GM19438 (cell line): ENCODE measurements at regions not wholly inside any gene's neighbourhood (a gene's known extent, or its start where the extent isn't known, plus 50 kb on each side); places are given as distances from the start of the nearest gene placed in this dataset.

Experiments
- ATAC-seq: cut with Tn5 transposase; IDR thresholded peaks from one replicate; pipeline ENCODE4 v1.9.1; 2021; ENCODE audit warnings: low read depth; ENCODE audit not compliant: unreplicated experiment

DNA sequence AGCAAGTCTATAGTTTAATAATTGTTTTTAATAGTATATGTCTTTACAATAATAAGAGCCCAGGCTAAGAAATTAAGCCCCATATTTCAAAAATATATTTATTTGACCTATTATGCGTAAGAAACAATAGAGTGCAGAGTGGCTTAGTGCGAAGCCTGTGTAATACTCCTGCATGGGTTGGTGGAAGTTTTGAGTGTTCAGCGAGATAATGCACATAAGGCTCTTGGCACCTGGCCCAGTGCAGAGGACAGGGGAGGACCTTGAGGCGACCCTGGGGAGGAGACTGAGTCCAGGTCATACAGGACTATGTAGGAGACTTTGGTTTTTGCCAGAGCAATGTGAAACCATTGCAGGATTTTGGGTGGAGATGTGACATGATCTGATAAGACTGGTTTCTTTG lies 132.4 kb upstream of the ST6GAL2 start:
- no peak for ATAC-seq

DNA sequence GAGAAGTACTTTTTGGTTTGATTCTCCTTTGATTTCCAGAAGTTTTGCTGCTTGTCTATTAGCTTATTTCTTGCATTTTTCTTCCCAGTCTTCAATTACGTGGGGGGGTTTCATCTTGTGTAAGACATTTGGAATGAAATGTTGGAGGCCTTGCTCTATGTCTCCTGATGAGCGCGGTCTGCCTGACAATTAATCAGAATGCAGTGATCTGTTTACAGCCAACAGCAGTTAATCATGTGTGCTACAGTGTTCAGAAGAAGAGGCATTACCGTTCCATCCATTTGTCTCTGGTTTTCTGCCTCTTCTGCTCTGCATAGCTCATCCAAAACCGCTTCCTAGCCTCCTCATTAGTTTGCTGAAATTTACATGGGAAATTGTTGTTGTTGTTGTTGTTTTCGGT lies 134.4 kb upstream of the ST6GAL2 start:
- no peak for ATAC-seq

DNA sequence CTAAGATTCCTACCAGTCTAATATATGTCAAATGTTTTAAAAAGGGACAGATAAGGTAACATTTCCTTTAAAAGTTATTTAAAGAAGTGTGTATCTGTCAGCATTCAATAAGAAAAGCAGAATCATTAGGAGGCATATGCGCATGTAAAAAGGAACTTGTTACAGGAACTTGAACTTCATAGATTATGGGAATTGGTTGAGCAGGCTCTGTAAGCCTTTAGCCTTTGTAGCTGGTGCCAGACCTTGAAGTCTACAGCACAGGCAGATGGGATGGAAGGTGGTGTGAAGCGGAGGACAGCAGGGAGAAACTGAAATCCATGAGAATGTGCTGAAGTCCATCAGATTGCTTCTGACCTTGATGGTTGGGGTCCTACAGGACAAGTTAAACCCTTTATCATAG lies 138.3 kb upstream of the ST6GAL2 start:
- ATAC-seq: no peak

DNA sequence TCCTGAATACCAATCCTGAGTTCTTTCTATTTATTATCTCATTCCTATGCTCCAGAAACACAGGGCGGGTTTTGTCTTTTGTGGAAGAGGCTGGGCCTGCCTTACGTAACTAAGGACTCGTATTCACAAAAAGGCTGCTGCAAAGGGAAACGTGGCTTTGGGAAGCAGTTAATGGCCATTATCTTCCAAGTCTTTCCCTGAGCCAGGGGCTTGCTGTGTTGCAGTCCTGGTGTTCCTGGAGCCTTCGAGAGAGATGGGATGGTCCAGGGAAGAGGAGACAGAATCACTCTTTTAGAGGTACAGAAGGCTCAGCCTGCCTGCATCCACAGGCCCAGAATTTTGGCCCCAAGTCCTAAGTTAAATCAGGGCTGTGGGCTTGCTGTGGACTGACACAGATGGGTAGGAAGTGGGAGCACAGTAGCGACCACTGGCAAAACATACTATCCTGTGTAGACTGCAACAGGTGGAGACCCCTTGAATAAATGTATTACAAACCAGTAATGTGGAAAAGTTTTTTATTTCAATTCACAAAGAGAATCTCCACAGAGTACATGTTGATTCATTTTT lies 139.4 kb upstream of the ST6GAL2 start:
- ATAC-seq: no peak

DNA sequence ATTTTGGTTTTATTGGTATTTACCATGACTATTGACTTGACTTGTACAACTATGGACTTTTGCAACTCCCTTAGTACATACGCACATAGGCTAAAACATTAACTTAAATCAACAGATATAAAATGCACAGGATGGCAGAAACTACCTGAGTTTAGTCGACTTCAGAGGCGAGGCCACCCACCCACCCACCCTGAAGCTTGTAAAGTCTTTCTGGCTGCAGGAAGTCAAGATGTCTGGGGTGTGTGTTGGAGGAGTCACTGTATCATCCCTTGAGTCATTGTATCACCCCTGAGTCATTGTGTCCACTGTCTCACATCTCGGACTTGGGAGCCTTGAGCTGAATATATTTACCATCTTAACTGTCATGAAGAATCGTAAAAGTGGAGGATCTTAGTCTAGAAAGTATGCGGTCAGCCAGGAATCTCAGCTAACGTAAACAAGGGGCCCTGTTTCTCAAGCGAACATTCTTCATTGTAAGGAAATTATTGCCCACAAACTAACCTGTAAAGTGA lies 140.0 kb upstream of the ST6GAL2 start:
- no peak for ATAC-seq

DNA sequence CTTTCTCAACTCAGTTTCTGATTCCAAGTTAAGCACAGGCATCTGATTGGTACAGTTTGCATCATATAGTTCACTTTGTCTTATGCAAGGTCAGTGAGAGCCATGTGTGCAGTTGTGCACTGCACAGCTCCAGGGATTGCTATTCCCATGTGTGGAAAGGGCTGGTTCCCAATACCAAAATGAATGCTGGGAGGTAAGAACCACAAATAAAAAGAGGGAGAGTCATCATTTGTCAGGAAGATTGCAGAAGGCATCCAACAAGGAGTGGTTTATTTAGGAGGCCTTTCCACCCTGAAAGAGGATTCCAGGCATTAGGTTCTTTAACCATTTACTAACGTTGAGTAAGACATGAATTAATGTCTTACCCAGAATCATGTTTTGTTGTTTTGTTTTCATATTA lies 141.2 kb upstream of the ST6GAL2 start:
- ATAC-seq: no peak

DNA sequence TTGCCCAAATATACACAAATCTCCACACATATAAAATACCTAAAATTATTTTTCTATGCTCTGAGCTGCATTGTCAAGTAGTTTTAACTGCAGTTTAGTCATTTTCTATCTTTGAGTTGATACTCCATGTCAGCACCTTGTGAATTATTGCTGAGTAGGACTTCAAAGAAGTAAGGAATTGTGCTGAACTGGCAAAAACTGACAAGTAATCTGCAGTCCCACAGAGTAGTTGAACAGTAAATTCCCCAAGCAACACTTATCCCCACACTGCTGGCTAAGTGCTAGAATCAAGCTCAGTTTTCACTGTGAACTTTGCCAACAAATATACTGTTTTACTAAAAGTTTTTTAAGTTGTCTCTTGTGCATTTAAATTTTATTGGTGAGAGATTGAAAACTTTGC lies 141.8 kb upstream of the ST6GAL2 start:
- no peak for ATAC-seq

DNA sequence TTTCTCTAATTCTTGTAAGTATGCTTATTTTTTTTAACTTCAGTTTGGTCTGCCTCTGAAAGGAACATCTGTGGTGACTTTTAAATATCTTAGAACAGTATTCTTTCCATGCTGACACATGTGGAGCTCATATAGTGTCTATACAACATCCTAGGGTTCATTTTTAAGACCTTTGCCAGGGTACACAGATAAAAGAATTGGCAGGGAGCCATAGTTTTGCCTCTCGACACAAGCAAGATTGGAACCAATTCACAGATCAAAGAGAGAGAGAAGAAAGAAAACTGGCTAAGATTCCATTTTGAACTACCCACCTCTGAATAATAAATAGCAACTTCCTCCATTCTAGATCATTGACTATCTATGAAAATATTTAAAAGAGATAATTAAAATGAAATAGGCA lies 142.7 kb upstream of the ST6GAL2 start:
- ATAC-seq: no peak

DNA sequence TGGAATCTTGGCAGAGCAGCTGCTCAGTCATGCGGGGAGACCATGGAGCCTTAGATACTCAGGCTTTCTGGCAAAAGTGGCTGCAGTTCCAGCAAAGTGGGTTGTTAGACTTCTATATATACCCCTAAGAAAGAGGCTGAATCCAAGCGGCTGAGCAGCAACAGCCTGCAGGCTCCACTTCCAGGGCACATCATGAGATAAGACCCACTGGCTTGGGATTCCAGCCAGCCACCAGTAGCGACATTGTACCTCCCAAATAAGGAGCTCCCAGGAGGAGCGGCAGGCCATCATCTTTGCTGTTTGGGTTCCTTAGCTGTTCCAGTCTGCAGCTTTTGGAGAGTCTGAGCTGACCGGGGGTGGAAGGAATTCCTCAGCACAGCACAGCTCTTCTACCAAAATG lies 150.3 kb upstream of the ST6GAL2 start:
- no peak for ATAC-seq

DNA sequence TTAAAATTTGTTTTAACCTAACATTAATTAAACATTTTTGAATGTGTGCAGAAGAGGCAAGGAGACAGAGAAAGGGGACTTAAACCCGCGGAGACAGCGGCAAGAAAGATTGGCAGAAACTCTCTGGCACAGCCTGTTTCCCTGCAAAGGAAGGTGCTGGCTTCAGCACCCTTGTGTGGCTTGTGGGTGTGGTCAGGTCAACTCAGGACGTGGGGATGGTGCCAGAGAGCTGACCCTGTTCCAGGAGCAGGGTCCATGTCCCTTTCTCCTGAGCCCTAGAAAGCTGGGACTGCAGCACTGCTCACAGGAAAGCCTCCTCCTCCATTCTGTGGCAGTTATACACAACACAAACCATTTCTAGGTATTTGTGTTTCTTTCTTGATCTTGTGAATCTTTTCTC lies 176.2 kb upstream of the ST6GAL2 start:
- no peak for ATAC-seq

DNA sequence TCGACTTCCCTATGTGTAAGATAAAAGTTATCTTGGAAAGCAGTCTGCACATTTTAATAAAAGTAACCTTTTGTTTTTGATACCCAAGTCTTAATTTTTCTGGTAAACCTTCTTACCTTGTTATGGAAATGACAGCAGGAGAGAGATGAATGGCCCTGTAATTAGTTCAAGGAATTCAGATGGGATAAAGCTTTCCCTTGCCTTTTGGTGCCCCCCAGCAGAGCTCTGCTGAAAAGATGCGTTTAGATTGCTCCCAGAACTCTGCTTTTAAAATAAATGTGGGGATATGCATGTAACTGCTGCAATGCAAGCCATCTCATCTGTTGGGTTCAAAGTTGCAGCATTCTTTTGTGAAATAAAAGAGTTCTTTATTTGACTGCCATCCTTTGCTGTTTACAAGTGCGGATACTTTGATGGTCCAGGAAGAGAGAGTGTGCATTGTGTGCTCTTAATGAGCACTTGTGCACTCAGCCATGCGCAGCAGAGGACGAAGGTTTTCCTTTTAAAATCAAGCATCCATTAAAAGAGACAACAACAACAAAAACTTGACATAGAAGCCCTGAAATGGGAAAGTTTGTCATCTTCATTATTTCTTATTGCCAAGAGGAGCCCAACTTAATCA lies 176.7 kb upstream of the ST6GAL2 start:
- ATAC-seq: no peak

DNA sequence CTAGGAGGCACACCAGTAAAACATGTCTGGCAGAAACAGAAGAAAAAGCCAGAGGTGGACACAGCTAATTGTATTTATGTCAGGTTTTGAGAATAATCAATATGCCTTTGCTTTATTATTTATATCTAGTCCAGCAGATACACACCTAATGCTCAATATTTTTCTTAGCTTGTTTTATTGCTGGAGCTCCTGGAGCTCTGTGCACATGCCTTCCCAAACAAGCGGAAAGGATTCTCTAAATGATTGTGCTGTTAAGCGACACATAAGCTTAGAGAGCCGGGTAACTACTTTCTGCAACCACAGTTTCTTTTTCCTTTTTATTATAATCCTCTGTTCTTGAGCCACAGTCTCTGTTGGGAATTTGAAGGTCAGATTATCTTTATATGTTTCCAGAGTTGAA lies 177.3 kb upstream of the ST6GAL2 start:
- ATAC-seq: no peak

DNA sequence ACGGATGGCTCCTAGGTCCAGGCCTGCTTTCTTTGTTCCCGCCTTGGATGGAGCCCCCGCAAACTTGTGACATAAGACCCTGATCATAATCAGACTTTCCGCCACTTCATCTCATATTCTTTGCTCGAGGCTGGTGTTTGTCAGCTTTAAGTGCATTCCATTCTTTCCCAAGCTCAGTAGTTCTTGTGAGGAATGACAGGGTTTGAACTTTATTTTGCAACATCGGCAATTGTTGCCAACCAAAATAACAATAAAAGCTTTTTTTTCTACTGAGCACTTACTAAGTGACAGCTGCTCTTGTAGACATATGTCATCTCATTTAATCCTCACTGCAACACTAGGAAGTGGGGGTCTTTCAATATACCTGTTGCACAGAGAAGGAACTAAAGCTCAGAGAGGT lies 178.8 kb upstream of the ST6GAL2 start:
- no peak for ATAC-seq

DNA sequence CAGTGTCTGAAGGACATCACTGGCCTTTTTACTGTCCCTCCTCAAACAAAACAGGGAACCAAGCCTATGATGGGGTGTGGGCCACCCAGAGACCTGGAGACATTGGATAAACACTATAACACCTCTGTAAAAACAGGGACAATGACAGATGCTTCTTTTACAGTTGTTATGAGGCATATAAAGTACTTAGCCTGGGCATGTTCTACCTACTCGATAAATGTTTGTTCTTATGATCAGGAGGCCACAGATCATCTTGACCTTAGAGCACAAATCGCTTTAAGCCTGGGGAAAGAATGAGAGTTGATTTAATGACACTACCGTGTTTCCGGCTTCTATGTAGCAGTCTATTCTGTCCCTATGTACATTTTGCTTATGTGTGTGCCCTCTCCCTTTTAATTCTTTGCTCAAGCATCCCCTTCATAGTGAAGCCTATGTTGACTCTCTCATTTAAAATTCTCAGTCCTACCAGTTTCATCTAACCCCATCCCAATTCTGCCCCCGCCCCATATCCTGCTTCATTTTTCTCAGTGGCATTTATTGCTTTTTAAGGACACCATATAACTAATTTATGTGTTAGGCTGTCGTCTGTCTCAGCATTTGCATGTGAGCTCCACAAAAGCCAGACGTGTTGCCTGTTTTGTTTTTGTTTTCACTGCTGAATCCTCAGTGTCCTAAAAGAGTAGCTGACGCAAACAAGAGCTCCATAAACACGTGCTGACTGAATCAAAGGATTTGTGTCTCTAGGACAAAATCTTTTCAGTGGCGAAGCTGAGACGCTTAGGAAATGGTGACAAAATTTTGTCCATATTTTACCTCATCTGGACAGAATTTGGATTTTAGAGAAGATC lies 182.3 kb upstream of the ST6GAL2 start:
- ATAC-seq: no peak

DNA sequence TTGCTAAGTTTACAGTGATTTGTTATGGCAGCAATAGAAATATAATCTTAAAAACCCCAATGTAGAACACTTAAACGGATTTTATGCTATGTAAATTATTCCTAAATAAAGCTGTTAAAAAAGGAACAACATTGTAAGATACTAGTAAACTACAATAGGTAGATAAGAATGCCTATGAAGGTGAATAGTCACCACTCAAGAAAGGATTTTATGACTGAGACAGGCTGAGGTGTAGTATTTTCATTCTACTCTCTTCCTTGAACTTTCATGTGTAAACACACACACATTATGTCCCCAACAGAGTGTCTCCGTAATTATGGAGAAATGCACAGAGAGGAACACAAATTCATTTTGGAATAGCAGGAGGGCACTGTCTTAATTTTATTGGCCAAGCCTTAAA lies 183.9 kb upstream of the ST6GAL2 start:
- no peak for ATAC-seq

DNA sequence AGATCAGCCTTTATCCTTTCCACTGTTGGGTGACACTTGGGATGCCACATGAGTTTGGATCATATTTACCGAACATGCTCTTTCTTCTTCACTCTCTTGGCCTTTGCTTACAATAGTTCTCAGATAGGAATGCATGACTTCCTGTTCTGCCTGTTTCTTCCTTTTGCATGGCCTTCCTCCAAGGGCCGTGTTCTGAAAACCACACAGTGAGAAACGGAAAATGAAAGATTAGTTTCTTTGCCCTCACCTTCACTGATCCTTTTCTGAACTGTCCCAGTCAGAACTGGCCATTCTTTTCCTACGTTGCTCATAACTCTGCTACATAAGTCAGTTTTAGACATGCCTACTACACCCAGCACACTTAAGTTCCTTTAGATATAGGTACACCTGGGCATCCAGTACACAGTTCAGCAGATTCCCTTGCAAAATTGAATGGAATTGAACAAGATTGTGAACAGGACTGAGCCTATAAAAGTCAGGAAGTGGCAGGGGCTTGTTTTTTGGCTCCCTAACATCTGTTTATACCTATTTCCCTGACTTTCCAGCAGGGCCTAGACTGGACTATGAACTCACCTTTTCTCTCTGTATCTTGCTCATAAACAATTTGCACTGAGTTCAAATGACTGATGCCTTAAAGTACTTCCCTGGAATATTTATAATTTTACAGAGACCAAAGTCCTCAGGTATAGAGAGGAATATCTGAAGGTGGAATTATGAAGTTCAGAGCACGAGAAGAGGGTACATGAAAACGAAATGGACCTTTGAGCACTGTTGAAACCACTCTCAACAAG lies 186.4 kb upstream of the ST6GAL2 start:
- no peak for ATAC-seq

DNA sequence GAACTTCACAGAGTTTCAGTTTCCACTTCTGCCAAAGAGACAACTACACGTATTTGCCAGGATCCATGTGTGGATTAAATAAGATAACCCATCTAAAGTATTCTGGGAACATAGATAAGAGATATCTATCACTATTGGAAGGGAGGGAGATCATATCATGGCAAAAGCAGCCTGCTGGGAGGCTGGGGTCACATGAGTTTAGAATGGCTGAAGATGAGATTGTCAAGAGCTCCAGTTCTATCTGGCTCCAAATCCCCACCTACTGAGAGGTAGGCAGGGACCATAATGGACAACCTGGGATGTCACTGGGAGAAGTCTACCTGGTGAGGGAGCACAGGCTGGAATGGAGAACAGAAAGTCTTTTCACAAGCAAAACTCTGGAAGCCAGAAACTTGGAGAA lies 192.6 kb upstream of the ST6GAL2 start:
- ATAC-seq: no peak

DNA sequence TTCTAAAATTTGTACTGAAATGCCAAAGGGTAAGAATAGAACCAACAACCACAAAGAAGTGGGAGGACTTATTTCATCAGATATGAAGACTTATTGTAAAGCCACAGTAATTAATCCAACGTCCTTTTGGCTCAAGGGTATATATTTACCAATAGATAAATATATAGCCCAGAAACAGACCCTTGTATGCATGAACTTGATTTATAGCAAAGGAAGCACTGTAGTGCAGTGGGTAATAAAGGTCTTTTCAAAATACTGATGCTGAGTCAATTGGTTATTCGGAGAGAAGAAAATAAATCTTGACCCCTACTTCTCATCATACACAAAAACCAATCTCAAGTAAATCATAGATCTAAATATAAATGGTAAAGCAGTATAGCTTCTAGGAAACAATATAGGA lies 200.5 kb upstream of the ST6GAL2 start:
- ATAC-seq: no peak

DNA sequence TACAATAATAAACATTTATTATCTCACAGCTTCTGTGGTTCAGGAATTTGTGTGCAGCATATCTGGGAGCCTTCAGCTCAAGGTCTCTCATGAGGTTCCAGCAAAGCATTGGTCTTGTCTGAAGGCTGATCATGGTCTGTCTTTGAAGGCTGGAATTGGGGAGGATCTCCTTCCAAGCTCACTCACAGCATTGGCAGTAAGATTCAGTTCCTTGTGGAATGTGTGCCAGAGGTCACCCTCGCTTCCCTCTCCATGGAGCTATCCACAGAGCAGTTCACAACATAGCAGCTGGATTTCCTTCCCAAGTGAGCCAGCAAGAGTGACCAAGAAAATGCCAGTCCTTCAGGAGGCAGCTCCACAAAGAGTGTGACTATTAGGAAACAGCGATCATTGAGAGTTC lies 202.2 kb upstream of the ST6GAL2 start:
- ATAC-seq: no peak

DNA sequence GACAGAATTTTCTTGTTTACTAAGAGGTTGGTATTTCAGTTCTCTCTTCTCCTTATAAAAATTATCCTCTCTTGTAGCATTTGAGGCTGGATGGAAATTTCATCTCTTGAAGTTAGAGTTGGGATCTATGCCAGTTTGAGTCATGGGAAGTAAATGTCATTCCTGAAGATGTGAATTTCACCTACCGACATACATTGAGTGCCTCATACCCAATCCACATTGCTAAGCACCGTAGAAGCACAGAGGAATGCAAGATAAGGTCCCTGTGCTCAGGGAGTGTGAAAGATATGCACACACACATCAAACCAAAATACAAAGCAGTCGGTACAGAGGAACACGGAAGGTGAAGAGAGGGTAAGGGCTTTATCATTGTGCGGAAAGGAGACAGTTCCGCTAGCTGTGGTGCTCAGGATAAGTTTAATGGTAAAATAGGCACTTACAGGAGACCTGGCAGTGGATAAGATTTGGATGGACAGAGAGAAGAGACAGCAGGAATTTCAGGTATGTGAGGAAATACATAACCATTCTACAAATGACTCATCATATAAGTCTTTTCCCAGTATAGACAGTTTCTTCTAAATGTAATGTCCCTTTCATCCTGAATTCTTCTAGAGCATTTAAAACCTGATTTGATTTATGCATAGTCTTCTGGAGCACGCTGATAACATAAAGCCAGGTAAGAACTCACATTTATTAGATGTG lies 205.3 kb upstream of the ST6GAL2 start:
- ATAC-seq: no peak
